ENCODE measurements at regions not wholly inside any gene's neighbourhood (a gene's known extent, or its start where the extent isn't known, plus 50 kb on each side); places are given as distances from the start of the nearest gene placed in this dataset.

- no peaks in the 10 kb centered on the region for H3K9me3 ChIP-seq (ENCODE audit: control insufficient read depth in 4 of 4, insufficient read depth in 3 of 4, low read length in 3 of 4)
- no peak overlapping the region for H3K27ac ChIP-seq (ENCODE audit: low read depth in 1 of 2, low read length in 1 of 2)
- no peaks in the 10 kb centered on the region for H3K27me3 ChIP-seq (ENCODE audit: control insufficient read depth in 3 of 3, insufficient read depth in 3 of 3, low read length in 2 of 3)
- ATAC-seq (ENCODE audit: insufficient read depth, low FRiP score) = no peak
- TF ChIP-seq CTCF (IDR thresholded peaks at IDR 0.05; ENCODE audit: control extremely low read depth, extremely low read depth) = no peak
- H3K4me1 ChIP-seq (ENCODE audit: control insufficient read depth in 5 of 5, insufficient read depth in 5 of 5, low read length in 5 of 5) = no peaks in the 10 kb centered on the region
- H3K4me3 ChIP-seq = no peak overlapping the region
- no peak for DNase-seq
- 64 to 67% methylated on average over 2 of the region's 2 CpGs for WGBS, 2 donors
- no peaks in the 10 kb centered on the region for H3K36me3 ChIP-seq (ENCODE audit: control insufficient read depth in 4 of 4, insufficient read depth in 4 of 4, low read length in 4 of 4)
- no peak overlapping the region for H3K9ac ChIP-seq (ENCODE audit: insufficient read depth in 1 of 2, low read length in 2 of 2)
Observed at GRCh38 chr6:9535106-9535505, 879.8 kb downstream of the TFAP2A start.

- peaks cover 0 to 2% (median 0%) of the 10 kb centered on the region in 4 donors for H3K9me3 ChIP-seq (ENCODE audit: control insufficient read depth in 4 of 4, insufficient read depth in 3 of 4, low read length in 3 of 4)
- no peak for TF ChIP-seq CTCF (IDR thresholded peaks at IDR 0.05; ENCODE audit: control extremely low read depth, extremely low read depth)
- H3K9ac ChIP-seq (ENCODE audit: insufficient read depth in 1 of 2, low read length in 2 of 2) = no peak overlapping the region
- no peaks in the 10 kb centered on the region for H3K4me1 ChIP-seq (ENCODE audit: control insufficient read depth in 5 of 5, insufficient read depth in 5 of 5, low read length in 5 of 5)
- no peak overlapping the region for H3K27ac ChIP-seq (ENCODE audit: low read depth in 1 of 2, low read length in 1 of 2)
- H3K27me3 ChIP-seq (ENCODE audit: control insufficient read depth in 3 of 3, insufficient read depth in 3 of 3, low read length in 2 of 3) = no peaks in the 10 kb centered on the region
- H3K36me3 ChIP-seq (ENCODE audit: control insufficient read depth in 4 of 4, insufficient read depth in 4 of 4, low read length in 4 of 4) = no peaks in the 10 kb centered on the region
- WGBS, 2 donors = 81 to 85% methylated on average over 3 of the region's 3 CpGs
- H3K4me3 ChIP-seq = no peak overlapping the region
- ATAC-seq (ENCODE audit: insufficient read depth, low FRiP score) (no peak), DNase-seq (no peak)
Observed at GRCh38 chr6:9532621-9533557, 882.0 kb downstream of the TFAP2A start.

GRCh38 chr6:9527679-9528286 lies 887.1 kb downstream of the TFAP2A start:
- Histone ChIP-seq H3K9ac (ENCODE audit: insufficient read depth in 1 of 2, low read length in 2 of 2) (no peak overlapping the region), H3K4me1 (ENCODE audit: control insufficient read depth in 5 of 5, insufficient read depth in 5 of 5, low read length in 5 of 5) (no peaks in the 10 kb centered on the region), H3K36me3 (ENCODE audit: control insufficient read depth in 4 of 4, insufficient read depth in 4 of 4, low read length in 4 of 4) (no peaks in the 10 kb centered on the region), H3K4me3 (no peak overlapping the region), H3K9me3 (ENCODE audit: control insufficient read depth in 4 of 4, insufficient read depth in 3 of 4, low read length in 3 of 4) (peaks cover 0 to 3% (median 0%) of the 10 kb centered on the region in 4 donors), H3K27ac (ENCODE audit: low read depth in 1 of 2, low read length in 1 of 2) (no peak overlapping the region), H3K27me3 (ENCODE audit: control insufficient read depth in 3 of 3, insufficient read depth in 3 of 3, low read length in 2 of 3) (no peaks in the 10 kb centered on the region)
- peak in 1 of 3 donors; percentile 19 for DNase-seq
- TF ChIP-seq CTCF (IDR thresholded peaks at IDR 0.05; ENCODE audit: control extremely low read depth, extremely low read depth) = no peak
- no peak for ATAC-seq (ENCODE audit: insufficient read depth, low FRiP score)
- 48 to 53% methylated on average over 4 of the region's 4 CpGs for WGBS, 2 donors
